HCT116 (cell line): ENCODE measurements at regions not wholly inside any gene's neighbourhood (a gene's known extent, or its start where the extent isn't known, plus 50 kb on each side); places are given as distances from the start of the nearest gene placed in this dataset.

Source experiments
- ATAC-seq: fragments of 200-7000 bp; cut with Tn5 transposase; 2 replicates; pipeline ENCODE4 v1.9.1; 2020; ENCODE audit warnings: mild to moderate bottlenecking, moderate library complexity
- BruUV-seq: library from RNA; stranded (reverse); fragments of 400-500 nt; replicated peaks from 2 replicates; lab custom pipeline; 2021; lab: Mats Ljungman, UMichigan
- CTCF ChIA-PET: fragments of 300-600 bp; sonication (Branson Sonifier 250); formaldehyde crosslinking; loops from one replicate; lab custom pipeline; 2021; ENCODE audit warnings: antibody characterized with exemption; lab: Charles Lee
- POLR2A ChIA-PET: fragments of 300-600, 350-600 bp; sonication (Branson Sonifier 250); formaldehyde crosslinking; loops from one replicate; lab custom pipeline; 2021; ENCODE audit warnings: antibody characterized with exemption; lab: Charles Lee
- RAD21 ChIA-PET, 2 experiments: fragments of 300-600 bp; sonication (Branson Sonifier 250); formaldehyde crosslinking; loops; one replicate each; lab custom pipeline; 2023; ENCODE audit warnings: low total read pairs in 2 of 2; ENCODE audit not compliant: uncharacterized antibody in 2 of 2, unreplicated experiment in 2 of 2, low non-redundant PET in 1 of 2; lab: Charles Lee
- DNase-seq: peaks from one replicate; pipeline ENCODE4 v3.0.0-alpha.2; 2010; ENCODE audit warnings: low read depth, low spot score
- H2AFZ ChIP-seq: fragments of 200-600 bp; shearing (Covaris generic), sonication (generic); 2 replicates; pipeline ENCODE4 v1.6.1; 2017; ENCODE audit warnings: low read depth, mixed run types, mixed read lengths, antibody characterized with exemption, low read length; ENCODE audit not compliant: poor library complexity, severe bottlenecking
- H3K27ac ChIP-seq: 2 replicates; pipeline ENCODE4 v1.5.1; 2012; ENCODE audit warnings: low read depth, low read length
- H3K27me3 ChIP-seq: fragments of 200-600 bp; sonication (generic); 2 replicates; pipeline ENCODE4 v1.6.1; 2016; ENCODE audit warnings: mixed run types, low read length, mixed read lengths; ENCODE audit not compliant: insufficient read depth
- H3K36me3 ChIP-seq, 2 experiments: fragments of 200-500 bp in 1 of 2; fragments of 200-600 bp in 1 of 2; sonication (Bioruptor generic) in 1 of 2; sonication (generic) in 1 of 2; 2 replicates each; pipeline versions ENCODE4 v1.5.1 to v1.6.1; 2014 to 2016; ENCODE audit warnings: low read length in 2 of 2, inconsistent platforms in 1 of 2, mixed read lengths in 1 of 2, mixed run types in 1 of 2; ENCODE audit not compliant: insufficient read depth in 2 of 2, control insufficient read depth in 1 of 2
- H3K4me1 ChIP-seq, 2 experiments: fragments of 200-600 bp in 1 of 2; sonication (generic) in 1 of 2; 2 replicates each; pipeline versions ENCODE4 v1.5.1 to v1.6.1; 2012 to 2017; ENCODE audit warnings: low read length in 2 of 2, inconsistent platforms in 1 of 2, mild to moderate bottlenecking in 1 of 2, mixed read lengths in 1 of 2, mixed run types in 1 of 2, moderate library complexity in 1 of 2; ENCODE audit not compliant: insufficient read depth in 2 of 2, control insufficient read depth in 1 of 2
- H3K4me2 ChIP-seq: fragments of 200-600 bp; sonication (generic); 2 replicates; pipeline ENCODE4 v1.6.1; 2017; ENCODE audit warnings: mixed run types, low read length, mixed read lengths
- H3K4me3 ChIP-seq, 2 experiments: fragments of 200-600 bp in 1 of 2; sonication (generic) in 1 of 2; replicated peaks in 1 of 2; 2 replicates each; pipeline ENCODE4 v1.5.1; 2011 to 2016; ENCODE audit warnings: low read length in 2 of 2, control low read depth in 1 of 2, low read depth in 1 of 2, mild to moderate bottlenecking in 1 of 2, mixed read lengths in 1 of 2, mixed run types in 1 of 2
- H3K79me2 ChIP-seq: fragments of 200-600 bp; sonication (generic); 2 replicates; pipeline ENCODE4 v1.6.1; 2017; ENCODE audit warnings: mild to moderate bottlenecking, mixed run types, low read length, moderate library complexity, mixed read lengths; ENCODE audit not compliant: insufficient read depth
- H3K9ac ChIP-seq: fragments of 200-600 bp; sonication (generic); 2 replicates; pipeline ENCODE4 v1.6.1; 2016; ENCODE audit warnings: low read length, mixed read lengths
- H3K9me2 ChIP-seq: fragments of 200-600 bp; sonication (generic), shearing (Covaris generic); 2 replicates; pipeline ENCODE4 v1.6.1; 2017; ENCODE audit warnings: mixed run types, mild to moderate bottlenecking, moderate library complexity; ENCODE audit not compliant: insufficient read depth
- H3K9me3 ChIP-seq, 2 experiments: fragments of 200-500 bp in 1 of 2; fragments of 200-600 bp in 1 of 2; sonication (Bioruptor generic) in 1 of 2; sonication (generic) in 1 of 2; 2 replicates each; pipeline ENCODE4 v1.6.1; 2014 to 2017; ENCODE audit warnings: low read length in 2 of 2, mixed read lengths in 2 of 2, inconsistent platforms in 1 of 2, low read depth in 1 of 2, mild to moderate bottlenecking in 1 of 2, mixed run types in 1 of 2, moderate library complexity in 1 of 2; ENCODE audit not compliant: control insufficient read depth in 1 of 2, insufficient read depth in 1 of 2
- H4K20me1 ChIP-seq: fragments of 200-600 bp; sonication (generic), shearing (Covaris generic); 2 replicates; pipeline ENCODE4 v1.6.1; 2017; ENCODE audit warnings: mixed run types, mild to moderate bottlenecking, moderate library complexity; ENCODE audit not compliant: insufficient read depth
- CBX3 ChIP-seq: IDR thresholded peaks from 2 replicates; pipeline ENCODE4 v1.6.1; 2012; ENCODE audit warnings: low read depth
- CEBPB ChIP-seq: IDR thresholded peaks from 2 replicates; pipeline ENCODE4 v1.6.1; 2012; ENCODE audit warnings: low read depth
- ELF1 ChIP-seq: IDR thresholded peaks from 2 replicates; pipeline ENCODE4 v1.6.1; 2012; ENCODE audit warnings: low read depth, borderline replicate concordance
- EZH2 ChIP-seq: fragments of 200-600 bp; sonication (generic); IDR thresholded peaks from 2 replicates; pipeline ENCODE4 v1.6.1; 2017; ENCODE audit warnings: antibody characterized with exemption, mixed run types
- FOSL1 ChIP-seq: IDR thresholded peaks from 2 replicates; pipeline ENCODE4 v1.6.1; 2012; ENCODE audit warnings: low read depth
- JUND ChIP-seq: IDR thresholded peaks from 2 replicates; pipeline ENCODE4 v1.6.1; 2012
- POLR2A ChIP-seq: IDR thresholded peaks from 2 replicates; pipeline ENCODE4 v1.7.0; 2011; ENCODE audit warnings: borderline replicate concordance; ENCODE audit not compliant: insufficient read depth, insufficient read length; ENCODE audit errors: extremely low read depth
- POLR2AphosphoS5 ChIP-seq: IDR thresholded peaks from 2 replicates; pipeline ENCODE4 v1.6.1; 2011; ENCODE audit warnings: mild to moderate bottlenecking, low read depth, low read length, moderate library complexity
- REST ChIP-seq: IDR thresholded peaks from 2 replicates; pipeline ENCODE4 v1.6.1; 2012; ENCODE audit warnings: low read depth
- SP1 ChIP-seq: IDR thresholded peaks from 2 replicates; pipeline ENCODE4 v1.6.1; 2012; ENCODE audit warnings: low read depth
- SRF ChIP-seq: IDR thresholded peaks from 2 replicates; pipeline ENCODE4 v1.6.1; 2012; ENCODE audit warnings: low read depth
- ZFX ChIP-seq: fragments of 450-650 bp; IDR thresholded peaks from 2 replicates; pipeline ENCODE4 v1.6.1; 2017
- ZNF274 ChIP-seq: fragments of 200-500 bp; sonication (Bioruptor generic); IDR thresholded peaks from 2 replicates; pipeline ENCODE4 v1.6.1; 2014; ENCODE audit warnings: mild to moderate bottlenecking, low read depth, low read length, inconsistent platforms
- intact Hi-C: fragments of 100-400 bp; cut with micrococcal nuclease; formaldehyde crosslinking; loops from 2 replicates; pipeline ENCODE4 v1.10.0; 2022

- ChIA-PET RAD21 (no interaction called here), CTCF (no interaction called here), POLR2A (no interaction called here)
- no peak for ATAC-seq
- no peak for DNase-seq
- Histone ChIP-seq H2AFZ (no peak overlapping the region), H3K9me2 (no peaks in the 10 kb centered on the region), H3K79me2 (no peaks in the 10 kb centered on the region), H3K9me3 (no peaks in the 10 kb centered on the region), H3K4me1 (no peaks in the 10 kb centered on the region), H3K27ac (no peak overlapping the region), H4K20me1 (no peaks in the 10 kb centered on the region), H3K36me3 (no peaks in the 10 kb centered on the region), H3K9ac (no peak overlapping the region), H3K4me2 (no peak overlapping the region), H3K27me3 (no peaks in the 10 kb centered on the region), H3K4me3 (no peak overlapping the region)
- TF ChIP-seq JUND (no peak), CBX3 (no peak), ZNF274 (no peak), POLR2A (no peak), ELF1 (no peak)
- intact Hi-C loops: no loop called here
- BruUV-seq: no TSS peak
Measured at GRCh38 chrX:10929747-10930146, 181.4 kb upstream of the HCCS start.

GRCh38 chrX:10930151-10930550 lies 181.0 kb upstream of the HCCS start:
- H3K27ac ChIP-seq: no peak overlapping the region
- TF ChIP-seq REST (no peak), POLR2A (no peak), ZFX (no peak), CEBPB (no peak), POLR2AphosphoS5 (no peak), SP1 (no peak), EZH2 (no peak), ELF1 (no peak), FOSL1 (no peak), SRF (no peak)
- H3K9ac ChIP-seq: no peak overlapping the region
- ATAC-seq: no peak
- intact Hi-C loops: no loop called here
- H2AFZ ChIP-seq: no peak overlapping the region
- ChIA-PET RAD21 (no interaction called here), POLR2A (no interaction called here), CTCF (no interaction called here)
- no peak overlapping the region for H3K4me2 ChIP-seq
- no peak for DNase-seq
- H3K4me1 ChIP-seq: no peaks in the 10 kb centered on the region
- no peak overlapping the region for H3K4me3 ChIP-seq
- BruUV-seq: no TSS peak
- H3K27me3 ChIP-seq: no peaks in the 10 kb centered on the region
- H3K9me3 ChIP-seq: no peaks in the 10 kb centered on the region
- H4K20me1 ChIP-seq: no peaks in the 10 kb centered on the region
- H3K79me2 ChIP-seq: no peaks in the 10 kb centered on the region
- no peaks in the 10 kb centered on the region for H3K36me3 ChIP-seq
- H3K9me2 ChIP-seq: no peaks in the 10 kb centered on the region
